Mesendoderm (in vitro differentiated cells): ENCODE measurements at regions not wholly inside any gene's neighbourhood (a gene's known extent, or its start where the extent isn't known, plus 50 kb on each side); places are given as distances from the start of the nearest gene placed in this dataset.

Experiments
- DNase-seq: peaks from one replicate; pipeline ENCODE4 v3.0.0; 2013
- H2AK5ac ChIP-seq: 2 replicates; pipeline ENCODE4 v1.6.1; 2013; ENCODE audit warnings: low read length, inconsistent platforms
- H2BK120ac ChIP-seq: 2 replicates; pipeline ENCODE4 v1.6.1; 2013; ENCODE audit warnings: low read depth, mild to moderate bottlenecking, low read length, moderate library complexity, mixed read lengths
- H2BK15ac ChIP-seq: replicated peaks from 2 replicates; pipeline ENCODE4 v1.6.1; 2013; ENCODE audit warnings: low read depth, mild to moderate bottlenecking, moderate library complexity
- H2BK5ac ChIP-seq: 2 replicates; pipeline ENCODE4 v1.6.1; 2013; ENCODE audit warnings: low read length, inconsistent platforms
- H3K18ac ChIP-seq: 2 replicates; pipeline ENCODE4 v1.6.1; 2013; ENCODE audit warnings: mild to moderate bottlenecking, low read length, mixed read lengths
- H3K23ac ChIP-seq: one replicate; pipeline ENCODE4 v1.6.1; 2013; ENCODE audit warnings: low read length
- H3K27ac ChIP-seq: 2 replicates; pipeline ENCODE4 v1.5.1; 2013; ENCODE audit warnings: low read depth, mild to moderate bottlenecking, inconsistent platforms, low read length, moderate library complexity
- H3K27me3 ChIP-seq: 2 replicates; pipeline ENCODE4 v1.6.1; 2013; ENCODE audit warnings: low read length, control low read depth, mild to moderate bottlenecking, inconsistent platforms; ENCODE audit not compliant: insufficient read depth, poor library complexity
- H3K36me3 ChIP-seq: 2 replicates; pipeline ENCODE4 v1.6.1; 2013; ENCODE audit warnings: low read length, inconsistent platforms; ENCODE audit not compliant: control insufficient read depth, insufficient read depth
- H3K4ac ChIP-seq: one replicate; pipeline ENCODE4 v1.6.1; 2013; ENCODE audit warnings: low read depth, mild to moderate bottlenecking, low read length, moderate library complexity
- H3K4me1 ChIP-seq: 2 replicates; pipeline ENCODE4 v1.6.1; 2013; ENCODE audit warnings: low read depth, low read length, inconsistent platforms; ENCODE audit not compliant: control insufficient read depth
- H3K4me2 ChIP-seq: 2 replicates; pipeline ENCODE4 v1.6.1; 2013; ENCODE audit warnings: low read length
- H3K4me3 ChIP-seq: 2 replicates; pipeline ENCODE4 v1.5.1; 2013; ENCODE audit warnings: mild to moderate bottlenecking, low read length
- H3K56ac ChIP-seq: one replicate; pipeline ENCODE4 v1.6.1; 2013; ENCODE audit warnings: low read length
- H3K79me1 ChIP-seq: 2 replicates; pipeline ENCODE4 v1.6.1; 2013; ENCODE audit warnings: low read length, inconsistent platforms
- H3K79me2 ChIP-seq: 2 replicates; pipeline ENCODE4 v1.6.1; 2013; ENCODE audit warnings: mild to moderate bottlenecking, low read length; ENCODE audit not compliant: control insufficient read depth, insufficient read depth
- H3K9ac ChIP-seq: 2 replicates; pipeline ENCODE4 v1.6.1; 2013; ENCODE audit warnings: low read length, inconsistent platforms
- H4K5ac ChIP-seq: one replicate; pipeline ENCODE4 v1.6.1; 2013; ENCODE audit warnings: low read length
- H4K8ac ChIP-seq: one replicate; pipeline ENCODE4 v1.6.1; 2013; ENCODE audit warnings: low read depth, mild to moderate bottlenecking, control low read depth, low read length, moderate library complexity
- WGBS: extraction: QIAGEN DNeasy Blood & Tissue Kit; methylation state at CpG from one replicate; pipeline ENCODE4 v1.1.7; 2013; ENCODE audit warnings: low lambda C conversion rate, missing lambda C conversion rate; ENCODE audit not compliant: insufficient coverage; ENCODE audit errors: extremely low coverage; 5-methylcytosine and 5-hydroxymethylcytosine counted together

- no peak overlapping the region for H3K4ac ChIP-seq
- no peaks in the 10 kb centered on the region for H3K79me1 ChIP-seq
- H2BK15ac ChIP-seq, result no peak overlapping the region
- no peak overlapping the region for H3K4me3 ChIP-seq
- no peak overlapping the region for H3K4me2 ChIP-seq
- H3K23ac ChIP-seq, result no peak overlapping the region
- H3K27ac ChIP-seq, result no peak overlapping the region
- H2AK5ac ChIP-seq, result no peak overlapping the region
- H3K79me2 ChIP-seq, result no peaks in the 10 kb centered on the region
- WGBS, result no CpG with 5 or more reads among the region's 3 CpGs
- H3K56ac ChIP-seq, result no peak overlapping the region
- no peak overlapping the region for H4K8ac ChIP-seq
- H3K18ac ChIP-seq, result no peak overlapping the region
- H3K27me3 ChIP-seq, result no peaks in the 10 kb centered on the region
- no peak overlapping the region for H2BK5ac ChIP-seq
- DNase-seq, result no peak
- H4K5ac ChIP-seq, result no peak overlapping the region
- no peak overlapping the region for H3K9ac ChIP-seq
- H3K4me1 ChIP-seq, result no peaks in the 10 kb centered on the region
- H2BK120ac ChIP-seq, result no peak overlapping the region
- no peaks in the 10 kb centered on the region for H3K36me3 ChIP-seq
Observed at GRCh38 chr4:188573104-188573503, 433.9 kb downstream of the TRIML1 start.

DNA sequence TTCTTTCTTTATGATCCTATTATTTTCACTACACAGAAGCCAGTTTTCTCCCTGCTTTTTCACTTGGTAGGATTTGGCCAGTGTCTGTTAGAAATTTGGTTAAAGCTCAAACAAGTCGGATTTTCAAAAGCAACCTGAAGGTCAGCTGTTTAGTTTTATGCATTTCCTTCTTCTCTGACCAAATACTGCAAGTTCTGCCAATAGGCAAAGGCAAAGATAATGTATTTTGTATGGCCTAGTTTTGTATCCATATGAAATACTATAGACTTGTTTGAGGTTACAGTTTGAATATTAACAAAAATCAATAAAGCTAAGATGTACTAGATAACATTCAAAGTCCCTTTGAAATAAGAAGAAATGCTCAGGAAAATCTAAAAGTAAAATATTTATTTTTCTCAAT, 439.4 kb downstream of the TRIML1 start:
- Histone ChIP-seq H3K18ac (no peak overlapping the region), H3K79me2 (no peaks in the 10 kb centered on the region), H3K4me1 (no peaks in the 10 kb centered on the region), H3K36me3 (no peaks in the 10 kb centered on the region), H3K4ac (no peak overlapping the region), H4K8ac (no peak overlapping the region), H3K4me2 (no peak overlapping the region), H3K27me3 (no peaks in the 10 kb centered on the region), H2AK5ac (no peak overlapping the region), H3K27ac (no peak overlapping the region), H3K23ac (no peak overlapping the region), H4K5ac (no peak overlapping the region), H3K56ac (no peak overlapping the region), H3K9ac (no peak overlapping the region), H2BK15ac (no peak overlapping the region), H3K79me1 (no peaks in the 10 kb centered on the region), H2BK120ac (no peak overlapping the region), H3K4me3 (no peak overlapping the region), H2BK5ac (no peak overlapping the region)
- WGBS, result no CpG with 5 or more reads among the region's 1 CpG
- DNase-seq, result no peak

DNA sequence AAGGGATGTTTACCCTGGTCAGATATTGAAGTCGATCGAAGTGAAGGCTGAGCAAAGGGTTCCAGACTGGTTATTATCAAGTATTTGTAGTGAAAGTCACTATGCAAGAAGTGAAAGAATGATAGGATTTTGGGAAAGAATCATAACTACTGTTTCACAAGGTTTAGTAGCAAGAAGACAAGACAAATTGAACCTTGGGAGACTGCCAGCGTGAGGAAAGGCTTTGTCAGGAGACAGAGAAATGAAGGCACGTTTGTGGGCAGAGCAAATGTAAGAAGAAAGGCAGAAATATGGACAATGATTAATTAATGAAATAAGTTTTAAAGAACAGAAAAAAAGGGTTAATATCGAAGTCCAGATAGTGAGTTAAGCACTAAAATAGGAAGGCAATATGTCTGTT, 456.8 kb downstream of the TRIML1 start:
- Histone ChIP-seq H3K56ac (no peak overlapping the region), H3K9ac (no peak overlapping the region), H3K4me3 (no peak overlapping the region), H3K23ac (no peak overlapping the region), H3K18ac (no peak overlapping the region), H3K79me1 (no peaks in the 10 kb centered on the region), H3K27ac (no peak overlapping the region), H3K36me3 (no peaks in the 10 kb centered on the region), H2AK5ac (no peak overlapping the region), H2BK15ac (no peak overlapping the region), H4K8ac (no peak overlapping the region), H3K4me2 (no peak overlapping the region), H3K27me3 (no peaks in the 10 kb centered on the region), H3K4ac (no peak overlapping the region), H3K4me1 (no peaks in the 10 kb centered on the region), H4K5ac (no peak overlapping the region), H3K79me2 (no peaks in the 10 kb centered on the region), H2BK5ac (no peak overlapping the region), H2BK120ac (no peak overlapping the region)
- no peak for DNase-seq
- WGBS, result 100% methylated on average over 1 of the region's 5 CpGs

- no peak overlapping the region for H3K27ac ChIP-seq
- WGBS, result no CpG with 5 or more reads among the region's 4 CpGs
- H3K56ac ChIP-seq, result no peak overlapping the region
- no peak overlapping the region for H2BK120ac ChIP-seq
- no peak overlapping the region for H4K5ac ChIP-seq
- H2BK15ac ChIP-seq, result no peak overlapping the region
- no peak overlapping the region for H3K4ac ChIP-seq
- H3K36me3 ChIP-seq, result no peaks in the 10 kb centered on the region
- H3K79me2 ChIP-seq, result no peaks in the 10 kb centered on the region
- H3K4me1 ChIP-seq, result no peaks in the 10 kb centered on the region
- no peak overlapping the region for H2BK5ac ChIP-seq
- DNase-seq, result no peak
- H3K4me2 ChIP-seq, result no peak overlapping the region
- no peaks in the 10 kb centered on the region for H3K79me1 ChIP-seq
- H3K4me3 ChIP-seq, result no peak overlapping the region
- no peak overlapping the region for H3K18ac ChIP-seq
- no peaks in the 10 kb centered on the region for H3K27me3 ChIP-seq
- no peak overlapping the region for H2AK5ac ChIP-seq
- no peak overlapping the region for H4K8ac ChIP-seq
- no peak overlapping the region for H3K9ac ChIP-seq
- H3K23ac ChIP-seq, result no peak overlapping the region
Observed at GRCh38 chr4:188603646-188604045, 464.4 kb downstream of the TRIML1 start.

DNA sequence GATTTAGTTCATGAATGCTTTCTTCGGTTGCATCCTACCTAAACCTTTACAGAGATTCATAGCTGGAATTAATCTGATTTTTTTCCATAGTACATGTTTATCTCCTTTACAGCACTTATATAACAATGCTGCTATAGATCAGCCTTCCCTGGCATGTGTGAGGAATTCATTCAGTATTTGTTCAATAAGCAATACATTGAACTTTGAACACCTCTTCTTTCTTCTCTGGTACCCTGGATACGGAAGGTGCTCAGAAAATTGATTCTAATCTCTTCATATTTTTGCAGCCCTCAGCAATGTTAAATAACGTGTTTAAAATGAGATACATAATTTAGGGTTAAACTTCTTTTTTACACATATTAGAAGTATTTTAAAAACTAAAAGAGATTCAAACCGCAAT, 467.4 kb downstream of the TRIML1 start:
- no peak overlapping the region for H3K4me2 ChIP-seq
- no peak overlapping the region for H2BK120ac ChIP-seq
- H4K5ac ChIP-seq, result no peak overlapping the region
- H3K4me3 ChIP-seq, result no peak overlapping the region
- H4K8ac ChIP-seq, result no peak overlapping the region
- H3K79me2 ChIP-seq, result no peaks in the 10 kb centered on the region
- H3K9ac ChIP-seq, result no peak overlapping the region
- no peaks in the 10 kb centered on the region for H3K79me1 ChIP-seq
- H3K4ac ChIP-seq, result no peak overlapping the region
- 100% methylated on average over 1 of the region's 4 CpGs for WGBS
- no peak overlapping the region for H3K27ac ChIP-seq
- no peak overlapping the region for H2BK15ac ChIP-seq
- no peak overlapping the region for H2BK5ac ChIP-seq
- H3K56ac ChIP-seq, result no peak overlapping the region
- H3K27me3 ChIP-seq, result no peaks in the 10 kb centered on the region
- H3K36me3 ChIP-seq, result no peaks in the 10 kb centered on the region
- no peak for DNase-seq
- no peak overlapping the region for H3K23ac ChIP-seq
- H3K4me1 ChIP-seq, result no peaks in the 10 kb centered on the region
- no peak overlapping the region for H3K18ac ChIP-seq
- H2AK5ac ChIP-seq, result no peak overlapping the region

- Histone ChIP-seq H3K23ac (no peak overlapping the region), H3K4ac (no peak overlapping the region), H3K4me1 (no peaks in the 10 kb centered on the region), H2BK5ac (no peak overlapping the region), H4K8ac (no peak overlapping the region), H3K27me3 (no peaks in the 10 kb centered on the region), H2BK120ac (no peak overlapping the region), H3K79me2 (no peaks in the 10 kb centered on the region), H4K5ac (no peak overlapping the region), H3K56ac (no peak overlapping the region), H3K9ac (no peak overlapping the region), H3K27ac (no peak overlapping the region), H3K4me2 (no peak overlapping the region), H2AK5ac (no peak overlapping the region), H3K18ac (no peak overlapping the region), H3K79me1 (no peaks in the 10 kb centered on the region), H3K4me3 (no peak overlapping the region), H2BK15ac (no peak overlapping the region), H3K36me3 (no peaks in the 10 kb centered on the region)
- DNase-seq, result no peak
- no CpG with 5 or more reads among the region's 3 CpGs for WGBS
Observed at GRCh38 chr4:188611143-188611542, 471.9 kb downstream of the TRIML1 start.
